Suprapubic skin (tissue), 4 donors: ENCODE measurements at regions not wholly inside any gene's neighbourhood (a gene's known extent, or its start where the extent isn't known, plus 50 kb on each side); places are given as distances from the start of the nearest gene placed in this dataset.

ENCODE experiments used
- DNase-seq, 2 donors: peaks; one replicate each; pipeline ENCODE4 v3.0.0-alpha.2; 2019; ENCODE audit warnings: low spot score in 2 of 2
- H3K27ac ChIP-seq: fragments of 200-600 bp; sonication (generic); one replicate; pipeline ENCODE4 v1.5.1; 2019
- H3K27me3 ChIP-seq: fragments of 200-600 bp; sonication (generic); one replicate; pipeline ENCODE4 v1.5.1; 2019
- H3K36me3 ChIP-seq: fragments of 200-600 bp; sonication (generic); one replicate; pipeline ENCODE4 v1.5.1; 2019
- H3K4me1 ChIP-seq: fragments of 200-600 bp; sonication (generic); one replicate; pipeline ENCODE4 v1.5.1; 2019
- H3K4me3 ChIP-seq: fragments of 200-600 bp; sonication (generic); one replicate; pipeline ENCODE4 v1.5.1; 2019; ENCODE audit warnings: mild to moderate bottlenecking
- H3K9me3 ChIP-seq: fragments of 200-600 bp; sonication (generic); one replicate; pipeline ENCODE4 v1.5.1; 2019
- EP300 ChIP-seq: sonication (generic); formaldehyde crosslinking; IDR thresholded peaks from one replicate; pipeline ENCODE4 v1.6.1; 2017; ENCODE audit warnings: antibody characterized with exemption
- POLR2A ChIP-seq, 2 donors: fragments of 450-650 bp; IDR thresholded peaks; one replicate each; pipeline ENCODE4 v1.6.1; 2017; ENCODE audit warnings: antibody characterized with exemption in 2 of 2, mild to moderate bottlenecking in 2 of 2, moderate library complexity in 2 of 2
- POLR2AphosphoS5 ChIP-seq, 3 donors: sonication (generic); formaldehyde crosslinking; IDR thresholded peaks; one replicate each; pipeline ENCODE4 v1.6.1; 2017; ENCODE audit warnings: antibody characterized with exemption in 3 of 3
- WGBS: methylation state at CpG from one replicate; pipeline ENCODE4 v1.1.5; 2018; 5-methylcytosine and 5-hydroxymethylcytosine counted together
- TF ChIP-seq, protein P1 (sequence below), 2 donors: fragments of 200-600 bp in 1 of 2; fragments of 450-650 bp in 1 of 2; sonication (generic) in 1 of 2; IDR thresholded peaks; one replicate each; pipeline ENCODE4 v1.5.1; 2016 to 2019; ENCODE audit warnings: antibody characterized with exemption in 2 of 2, mild to moderate bottlenecking in 1 of 2, moderate library complexity in 1 of 2

DNA sequence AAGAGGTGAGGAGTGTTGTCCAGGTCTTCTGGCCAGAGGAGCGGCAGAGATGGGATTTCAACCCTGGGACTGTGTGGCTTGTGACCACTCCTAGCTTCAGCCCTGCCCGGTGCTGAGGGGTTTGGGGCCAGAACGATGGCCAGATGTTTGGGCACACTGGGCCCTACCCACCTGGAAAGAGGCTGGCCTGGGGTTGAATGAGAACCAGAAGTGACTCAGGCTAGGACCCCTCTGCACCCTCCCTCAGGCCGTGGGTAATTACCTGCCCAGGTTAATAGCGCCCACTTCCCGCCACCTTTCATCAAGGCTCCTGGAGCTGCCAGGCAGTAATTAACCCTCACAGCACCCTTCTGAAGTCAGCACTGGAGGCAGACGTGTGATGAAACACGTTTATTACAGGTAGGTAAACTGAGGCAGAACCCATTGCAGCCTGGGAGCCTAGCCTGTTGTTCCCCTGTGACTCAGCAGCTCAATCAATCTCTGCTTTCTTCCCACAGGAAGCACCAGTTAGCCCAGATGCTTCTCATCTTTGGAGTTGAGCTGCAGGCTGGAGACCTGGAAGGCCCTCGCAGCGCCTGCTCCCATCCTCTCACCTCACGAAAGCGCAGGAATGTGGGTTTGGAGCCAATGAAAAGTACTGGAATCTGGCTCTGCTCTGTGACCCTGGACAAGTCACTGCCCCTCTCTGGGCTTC is 120.8 kb downstream of the CEBPB start:
- TF ChIP-seq POLR2A (IDR thresholded peaks at IDR 0.05) (no peak), POLR2AphosphoS5 (IDR thresholded peaks at IDR 0.05) (no peak), EP300 (no peak)
- TF ChIP-seq, protein P1, sequence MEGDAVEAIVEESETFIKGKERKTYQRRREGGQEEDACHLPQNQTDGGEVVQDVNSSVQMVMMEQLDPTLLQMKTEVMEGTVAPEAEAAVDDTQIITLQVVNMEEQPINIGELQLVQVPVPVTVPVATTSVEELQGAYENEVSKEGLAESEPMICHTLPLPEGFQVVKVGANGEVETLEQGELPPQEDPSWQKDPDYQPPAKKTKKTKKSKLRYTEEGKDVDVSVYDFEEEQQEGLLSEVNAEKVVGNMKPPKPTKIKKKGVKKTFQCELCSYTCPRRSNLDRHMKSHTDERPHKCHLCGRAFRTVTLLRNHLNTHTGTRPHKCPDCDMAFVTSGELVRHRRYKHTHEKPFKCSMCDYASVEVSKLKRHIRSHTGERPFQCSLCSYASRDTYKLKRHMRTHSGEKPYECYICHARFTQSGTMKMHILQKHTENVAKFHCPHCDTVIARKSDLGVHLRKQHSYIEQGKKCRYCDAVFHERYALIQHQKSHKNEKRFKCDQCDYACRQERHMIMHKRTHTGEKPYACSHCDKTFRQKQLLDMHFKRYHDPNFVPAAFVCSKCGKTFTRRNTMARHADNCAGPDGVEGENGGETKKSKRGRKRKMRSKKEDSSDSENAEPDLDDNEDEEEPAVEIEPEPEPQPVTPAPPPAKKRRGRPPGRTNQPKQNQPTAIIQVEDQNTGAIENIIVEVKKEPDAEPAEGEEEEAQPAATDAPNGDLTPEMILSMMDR (IDR thresholded peaks at IDR 0.05) = no peak
- Histone ChIP-seq H3K9me3 (no peaks in the 10 kb centered on the region), H3K4me1 (peaks cover 54% of the 10 kb centered on the region), H3K27me3 (no peaks in the 10 kb centered on the region), H3K4me3 (no peak overlapping the region), H3K36me3 (no peaks in the 10 kb centered on the region), H3K27ac (no peak overlapping the region)
- no peak for DNase-seq
- 77% methylated on average over 10 of the region's 12 CpGs for WGBS

DNA sequence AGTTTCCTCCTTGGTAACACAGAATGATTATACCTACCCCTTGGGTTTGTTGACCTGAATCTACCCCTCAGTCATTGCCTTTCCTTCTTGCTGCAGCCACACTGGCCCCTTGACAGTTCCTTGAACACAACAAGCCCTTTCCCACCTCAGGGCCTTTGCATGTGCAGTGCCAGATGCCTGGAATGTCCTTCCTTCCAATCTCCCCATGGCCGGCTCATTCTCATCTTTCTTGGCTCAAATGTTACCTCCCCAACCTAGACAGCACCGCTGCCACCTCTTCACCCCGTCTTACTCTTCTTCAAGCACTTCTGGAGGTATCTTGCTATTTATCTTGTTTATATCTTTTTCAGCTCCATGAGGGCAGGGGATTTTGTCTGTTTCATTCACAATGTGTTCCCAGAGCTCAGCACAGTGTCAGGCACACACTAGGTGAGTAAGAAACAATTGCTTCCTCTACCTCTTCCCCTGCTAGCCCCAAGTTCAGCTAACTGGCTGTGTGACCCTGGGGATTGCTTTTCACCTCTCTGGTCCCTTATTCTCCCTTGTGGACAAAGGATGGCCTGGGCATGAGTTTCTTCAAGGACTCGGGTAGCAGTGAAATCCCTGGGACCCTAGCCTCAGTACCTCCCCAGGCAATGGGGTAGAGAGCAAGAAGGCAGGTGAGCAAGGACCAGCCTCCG is 121.5 kb downstream of the CEBPB start:
- Histone ChIP-seq H3K4me3 (no peak overlapping the region), H3K4me1 (peaks cover 47% of the 10 kb centered on the region)
- WGBS = 48% methylated on average over 5 of the region's 5 CpGs

DNA sequence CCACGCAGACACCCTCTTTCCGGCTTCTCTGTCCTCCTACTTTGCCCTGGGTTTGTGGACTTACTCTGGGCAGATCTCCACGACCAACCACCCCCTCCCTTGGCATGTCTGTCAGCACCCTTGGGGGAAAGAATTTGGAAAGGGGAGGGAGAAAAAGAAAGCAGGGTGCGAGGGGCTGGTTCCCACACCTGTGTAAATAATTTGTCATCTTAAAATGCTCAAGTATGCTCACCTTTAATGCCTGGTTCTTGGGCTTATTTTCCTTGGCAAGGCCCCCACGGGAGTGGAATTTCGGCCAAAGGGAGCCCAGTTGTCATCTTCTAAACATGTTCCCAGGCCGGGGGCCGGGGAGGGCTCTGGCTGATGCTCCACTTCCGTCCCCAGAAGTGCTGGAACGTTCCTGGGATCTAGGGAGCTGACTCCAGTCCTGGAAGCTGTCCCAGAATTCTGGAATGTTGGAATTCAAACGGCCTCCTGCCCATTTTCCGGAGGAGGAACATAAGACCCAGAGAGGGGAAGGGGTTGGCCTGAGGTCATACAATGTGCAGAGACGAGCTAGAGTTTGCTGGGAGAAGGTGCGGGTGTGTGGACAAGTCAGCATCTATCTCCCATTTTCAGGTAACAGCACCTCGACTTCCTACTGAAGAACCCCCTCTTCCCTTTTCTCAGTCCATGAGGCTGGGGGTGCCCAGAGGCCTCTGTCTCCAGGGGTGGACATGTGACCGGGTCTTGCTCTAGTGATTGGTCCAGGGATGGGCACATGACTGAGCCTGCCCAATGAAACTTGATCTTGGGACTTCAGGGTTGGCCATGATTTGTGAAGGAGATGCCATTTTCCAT is 122.3 kb downstream of the CEBPB start:
- H3K4me3 ChIP-seq = no peak overlapping the region
- no peaks in the 10 kb centered on the region for H3K9me3 ChIP-seq
- peaks cover 43% of the 10 kb centered on the region for H3K4me1 ChIP-seq
- TF ChIP-seq POLR2AphosphoS5 (IDR thresholded peaks at IDR 0.05) (peak in 1 of 3 donors; percentile 25), EP300 (no peak), POLR2A (IDR thresholded peaks at IDR 0.05) (no peak)
- H3K27me3 ChIP-seq = no peaks in the 10 kb centered on the region
- H3K36me3 ChIP-seq = no peaks in the 10 kb centered on the region
- WGBS = 32% methylated on average over 15 of the region's 16 CpGs
- H3K27ac ChIP-seq = peak overlapping the region; percentile 53
- peak in 1 of 2 donors; percentile 90 for DNase-seq

More for the DNA sequence above, 121.5 kb downstream of the CEBPB start:
- TF ChIP-seq, protein P1 (IDR thresholded peaks at IDR 0.05) = no peak
- TF ChIP-seq POLR2A (IDR thresholded peaks at IDR 0.05) = no peak
- no peak for TF ChIP-seq EP300
- no peak for TF ChIP-seq POLR2AphosphoS5 (IDR thresholded peaks at IDR 0.05)
- Histone ChIP-seq H3K27me3 (no peaks in the 10 kb centered on the region), H3K36me3 (no peaks in the 10 kb centered on the region), H3K27ac (peak overlapping the region; percentile 53), H3K9me3 (no peaks in the 10 kb centered on the region)
- DNase-seq = no peak

DNA sequence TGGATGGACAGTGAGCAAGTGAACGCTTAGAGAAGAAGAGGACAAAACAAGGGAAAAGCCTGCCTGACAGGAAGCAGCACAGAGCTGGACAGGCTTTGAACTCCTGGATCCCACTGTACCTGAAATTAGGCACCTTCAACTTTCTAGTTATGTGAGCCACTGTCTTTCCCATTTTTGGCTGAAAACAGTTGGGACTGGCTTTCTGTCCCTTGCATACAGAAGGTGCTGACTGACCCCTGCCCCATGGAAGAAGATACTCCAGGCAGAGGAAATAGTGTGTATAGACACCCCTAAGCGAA is 122.8 kb downstream of the CEBPB start:
- no peaks in the 10 kb centered on the region for H3K27me3 ChIP-seq
- TF ChIP-seq, protein P1 (IDR thresholded peaks at IDR 0.05) = no peak
- TF ChIP-seq POLR2AphosphoS5 (IDR thresholded peaks at IDR 0.05) = no peak
- no peak for TF ChIP-seq EP300
- no peak for TF ChIP-seq POLR2A (IDR thresholded peaks at IDR 0.05)
- H3K27ac ChIP-seq = no peak overlapping the region
- WGBS = 83% methylated on average over 2 of the region's 2 CpGs
- no peaks in the 10 kb centered on the region for H3K9me3 ChIP-seq
- peaks cover 43% of the 10 kb centered on the region for H3K4me1 ChIP-seq
- H3K36me3 ChIP-seq = no peaks in the 10 kb centered on the region
- DNase-seq = no peak
- no peak overlapping the region for H3K4me3 ChIP-seq

DNA sequence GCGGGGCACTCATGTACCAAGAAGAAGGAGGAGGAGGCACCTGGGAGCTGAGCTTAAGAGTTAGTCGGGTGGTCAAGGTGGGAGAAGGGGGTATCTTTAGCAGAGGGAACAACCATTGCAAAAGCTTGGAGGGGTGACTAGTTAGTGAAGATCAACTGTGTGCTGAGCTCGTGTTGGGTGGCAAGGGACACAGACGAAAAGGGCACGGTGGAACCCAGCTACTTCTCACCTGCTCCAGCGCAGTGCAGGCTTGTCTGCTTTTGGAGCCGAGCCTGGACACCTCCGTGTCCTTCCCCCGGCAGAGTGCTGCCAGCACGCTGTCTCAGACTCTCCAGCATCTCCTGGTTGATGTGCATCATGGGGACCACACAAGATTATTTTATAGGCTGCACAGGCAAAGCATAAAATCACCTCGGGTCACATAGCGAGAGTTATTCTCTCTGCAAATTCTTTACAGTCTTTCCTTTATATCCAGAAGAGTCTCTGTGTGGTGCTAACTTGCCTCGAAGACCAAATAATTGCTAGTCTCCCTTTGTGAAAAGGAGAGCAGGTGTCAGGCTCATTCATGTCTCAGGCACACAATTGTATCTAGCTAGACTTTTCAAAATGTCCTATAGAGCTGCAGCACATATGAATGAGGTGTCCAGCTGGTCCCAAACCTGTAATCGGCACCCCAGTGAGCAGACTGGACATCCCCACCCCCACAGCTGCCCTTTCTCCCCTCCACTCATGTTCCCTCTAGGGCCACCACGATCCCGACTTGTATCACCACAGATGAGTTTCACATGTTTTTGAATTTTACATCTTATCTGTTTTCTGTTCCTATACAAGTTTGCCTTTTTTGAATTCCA is 123.4 kb downstream of the CEBPB start:
- Histone ChIP-seq H3K9me3 (no peaks in the 10 kb centered on the region), H3K27me3 (no peaks in the 10 kb centered on the region), H3K4me3 (no peak overlapping the region), H3K36me3 (no peaks in the 10 kb centered on the region), H3K27ac (no peak overlapping the region), H3K4me1 (peaks cover 38% of the 10 kb centered on the region)
- DNase-seq = no peak
- 59% methylated on average over 16 of the region's 16 CpGs for WGBS
- TF ChIP-seq POLR2A (IDR thresholded peaks at IDR 0.05) (no peak), POLR2AphosphoS5 (IDR thresholded peaks at IDR 0.05) (no peak), EP300 (no peak)
- TF ChIP-seq, protein P1 (IDR thresholded peaks at IDR 0.05) = no peak
